Loucy (cell line): ENCODE measurements at regions not wholly inside any gene's neighbourhood (a gene's known extent, or its start where the extent isn't known, plus 50 kb on each side); places are given as distances from the start of the nearest gene placed in this dataset.

Experiments used
- H2AFZ ChIP-seq: fragments of 200-600 bp; sonication (generic); 2 replicates; pipeline ENCODE4 v1.6.0; 2016; ENCODE audit warnings: antibody characterized with exemption, mild to moderate bottlenecking, low read length, moderate library complexity
- H3F3A ChIP-seq: fragments of 200-600 bp; 2 replicates; pipeline ENCODE4 v1.6.0; 2016; ENCODE audit warnings: antibody characterized with exemption, low read depth, mild to moderate bottlenecking
- H3K27me3 ChIP-seq: fragments of 200-600 bp; sonication (generic); 2 replicates; pipeline ENCODE4 v1.6.1; 2014; ENCODE audit warnings: low read length, mild to moderate bottlenecking; ENCODE audit not compliant: insufficient read depth, poor library complexity, severe bottlenecking
- H3K36me3 ChIP-seq: fragments of 200-600 bp; sonication (generic); 2 replicates; pipeline ENCODE4 v1.6.1; 2016; ENCODE audit warnings: low read length; ENCODE audit not compliant: insufficient read depth
- H3K4me1 ChIP-seq: fragments of 200-600 bp; sonication (generic); 2 replicates; pipeline ENCODE4 v1.5.1; 2014; ENCODE audit warnings: low read length, mild to moderate bottlenecking; ENCODE audit not compliant: insufficient read depth, poor library complexity, severe bottlenecking
- H3K4me2 ChIP-seq: fragments of 200-600 bp; sonication (generic); 2 replicates; pipeline ENCODE4 v1.6.0; 2014; ENCODE audit warnings: antibody characterized with exemption, low read length, low read depth, mild to moderate bottlenecking; ENCODE audit not compliant: poor library complexity, severe bottlenecking
- H3K4me3 ChIP-seq: fragments of 200-600 bp; sonication (generic); 2 replicates; pipeline ENCODE4 v1.5.1; 2014; ENCODE audit warnings: low read length, mild to moderate bottlenecking, mixed read lengths; ENCODE audit not compliant: poor library complexity, severe bottlenecking
- H3K79me2 ChIP-seq: fragments of 200-600 bp; sonication (generic); 2 replicates; pipeline ENCODE4 v1.6.1; 2014; ENCODE audit warnings: low read length; ENCODE audit not compliant: insufficient read depth
- H3K9ac ChIP-seq: fragments of 200-600 bp; sonication (generic); 2 replicates; pipeline ENCODE4 v1.6.0; 2014; ENCODE audit warnings: mild to moderate bottlenecking, low read depth, low read length, moderate library complexity; ENCODE audit not compliant: poor library complexity, severe bottlenecking
- H3K9me2 ChIP-seq: fragments of 200-600 bp; sonication (generic); replicated peaks from 2 replicates; pipeline ENCODE4 v1.6.1; 2016; ENCODE audit warnings: low read depth, low read length, mixed read lengths
- H3K9me3 ChIP-seq: fragments of 200-600 bp; sonication (generic); 2 replicates; pipeline ENCODE4 v1.6.1; 2014; ENCODE audit warnings: mild to moderate bottlenecking, antibody characterized with exemption, low read length, low read depth; ENCODE audit not compliant: insufficient read depth
- H4K20me1 ChIP-seq: fragments of 200-600 bp; sonication (generic); 2 replicates; pipeline ENCODE4 v1.6.0; 2014; ENCODE audit warnings: antibody characterized with exemption, low read length, mild to moderate bottlenecking; ENCODE audit not compliant: insufficient read depth, poor library complexity, severe bottlenecking
- EZH2phosphoT487 ChIP-seq: fragments of 200-600 bp; IDR thresholded peaks from 2 replicates; pipeline ENCODE4 v1.6.1; 2018; ENCODE audit warnings: antibody characterized with exemption, mild to moderate bottlenecking, moderate library complexity, borderline replicate concordance
- TF ChIP-seq, protein P1 (sequence below): fragments of 200-600 bp; sonication (generic); conservative IDR thresholded peaks from 2 replicates; pipeline ENCODE4 v1.5.1; 2014; ENCODE audit warnings: mild to moderate bottlenecking, antibody characterized with exemption, low read length

DNA sequence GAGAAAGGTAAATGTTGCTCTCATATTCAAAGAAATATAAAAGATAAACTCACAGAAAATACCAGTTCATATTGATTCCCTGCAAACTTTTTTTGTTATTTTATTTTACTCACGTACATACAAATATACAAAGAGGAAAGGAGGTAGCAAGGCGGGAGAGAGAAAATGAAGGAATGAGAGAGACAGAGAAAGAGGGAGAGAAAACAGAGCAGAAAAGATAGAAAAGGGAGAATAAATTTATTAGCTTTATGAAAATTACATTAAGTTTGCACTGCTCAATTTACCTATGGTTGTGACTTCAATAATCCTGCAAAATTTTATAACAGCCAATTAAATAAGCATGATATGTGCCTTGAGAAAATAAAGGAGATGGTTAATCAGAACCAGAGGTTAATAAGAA is 274.7 kb upstream of the CITED2 start:
- TF ChIP-seq, protein P1, sequence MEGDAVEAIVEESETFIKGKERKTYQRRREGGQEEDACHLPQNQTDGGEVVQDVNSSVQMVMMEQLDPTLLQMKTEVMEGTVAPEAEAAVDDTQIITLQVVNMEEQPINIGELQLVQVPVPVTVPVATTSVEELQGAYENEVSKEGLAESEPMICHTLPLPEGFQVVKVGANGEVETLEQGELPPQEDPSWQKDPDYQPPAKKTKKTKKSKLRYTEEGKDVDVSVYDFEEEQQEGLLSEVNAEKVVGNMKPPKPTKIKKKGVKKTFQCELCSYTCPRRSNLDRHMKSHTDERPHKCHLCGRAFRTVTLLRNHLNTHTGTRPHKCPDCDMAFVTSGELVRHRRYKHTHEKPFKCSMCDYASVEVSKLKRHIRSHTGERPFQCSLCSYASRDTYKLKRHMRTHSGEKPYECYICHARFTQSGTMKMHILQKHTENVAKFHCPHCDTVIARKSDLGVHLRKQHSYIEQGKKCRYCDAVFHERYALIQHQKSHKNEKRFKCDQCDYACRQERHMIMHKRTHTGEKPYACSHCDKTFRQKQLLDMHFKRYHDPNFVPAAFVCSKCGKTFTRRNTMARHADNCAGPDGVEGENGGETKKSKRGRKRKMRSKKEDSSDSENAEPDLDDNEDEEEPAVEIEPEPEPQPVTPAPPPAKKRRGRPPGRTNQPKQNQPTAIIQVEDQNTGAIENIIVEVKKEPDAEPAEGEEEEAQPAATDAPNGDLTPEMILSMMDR: no peak
- no peak for TF ChIP-seq EZH2phosphoT487

DNA sequence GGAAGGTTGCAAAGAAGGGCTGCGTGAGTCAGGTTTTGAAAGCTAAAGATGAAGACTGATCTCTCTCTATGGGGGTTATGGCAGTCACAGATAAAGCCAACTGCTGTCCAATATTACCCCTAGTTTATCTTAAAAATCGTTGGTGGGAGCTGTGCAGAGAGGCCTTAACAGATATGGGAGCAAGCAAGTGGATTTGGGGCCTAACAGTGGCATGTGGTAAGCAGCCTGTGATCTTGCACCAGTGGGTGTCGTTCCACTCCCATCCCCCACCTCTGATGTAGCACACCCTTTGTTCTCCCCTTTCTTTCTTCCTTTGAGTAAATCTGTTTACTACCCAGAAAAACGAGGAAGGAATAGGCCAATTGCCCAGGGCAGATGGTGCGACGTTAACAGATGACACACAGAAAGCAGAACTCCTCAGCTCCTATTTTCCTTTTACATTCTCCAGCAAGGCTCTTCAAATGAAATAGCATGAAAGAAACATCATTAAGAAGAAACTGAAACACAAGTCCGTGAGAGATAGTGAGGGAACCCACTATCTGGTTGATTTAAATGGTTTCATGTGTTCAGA is 274.1 kb upstream of the CITED2 start:
- Histone ChIP-seq H3K27me3 (no peaks in the 10 kb centered on the region), H3K9ac (no peak overlapping the region), H2AFZ (no peak overlapping the region), H3K4me1 (no peaks in the 10 kb centered on the region), H3K36me3 (no peaks in the 10 kb centered on the region), H3K9me2 (no peaks in the 10 kb centered on the region), H3F3A (no peaks in the 10 kb centered on the region), H3K4me2 (no peak overlapping the region), H3K4me3 (no peak overlapping the region), H4K20me1 (no peaks in the 10 kb centered on the region), H3K9me3 (no peaks in the 10 kb centered on the region), H3K79me2 (no peaks in the 10 kb centered on the region)
- TF ChIP-seq, protein P1: no peak
- no peak for TF ChIP-seq EZH2phosphoT487

More for the DNA sequence above, 274.7 kb upstream of the CITED2 start:
- no peak overlapping the region for H3K4me3 ChIP-seq
- H3K4me1 ChIP-seq: no peaks in the 10 kb centered on the region
- no peaks in the 10 kb centered on the region for H3F3A ChIP-seq
- no peaks in the 10 kb centered on the region for H3K27me3 ChIP-seq
- no peaks in the 10 kb centered on the region for H4K20me1 ChIP-seq
- H3K9ac ChIP-seq: no peak overlapping the region
- H2AFZ ChIP-seq: no peak overlapping the region
- H3K4me2 ChIP-seq: no peak overlapping the region
- no peaks in the 10 kb centered on the region for H3K36me3 ChIP-seq
- no peaks in the 10 kb centered on the region for H3K79me2 ChIP-seq
- H3K9me3 ChIP-seq: no peaks in the 10 kb centered on the region
- no peaks in the 10 kb centered on the region for H3K9me2 ChIP-seq

DNA sequence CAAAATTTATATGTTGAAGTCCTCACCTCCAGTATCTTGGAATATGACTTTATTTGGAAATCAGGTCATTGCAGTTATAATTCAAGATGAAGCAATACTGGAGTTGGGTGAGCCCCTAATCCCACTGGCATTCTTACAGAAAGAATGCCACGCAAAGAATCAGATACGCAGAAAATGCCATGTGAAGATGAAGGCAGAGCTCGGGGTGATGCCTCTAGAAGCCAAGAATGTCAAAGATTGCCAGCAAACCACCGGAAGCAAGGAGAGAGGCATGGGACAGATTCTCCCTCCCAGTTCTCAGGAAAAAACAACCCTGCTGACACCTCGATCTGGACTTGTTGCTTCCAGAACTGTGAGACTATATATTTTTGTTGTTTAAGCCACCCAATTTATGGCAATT is 273.4 kb upstream of the CITED2 start:
- no peak overlapping the region for H3K9ac ChIP-seq
- H4K20me1 ChIP-seq: no peaks in the 10 kb centered on the region
- no peak overlapping the region for H3K4me3 ChIP-seq
- H2AFZ ChIP-seq: no peak overlapping the region
- H3K9me2 ChIP-seq: no peaks in the 10 kb centered on the region
- TF ChIP-seq EZH2phosphoT487: no peak
- TF ChIP-seq, protein P1: no peak
- H3K9me3 ChIP-seq: no peaks in the 10 kb centered on the region
- no peak overlapping the region for H3K4me2 ChIP-seq
- no peaks in the 10 kb centered on the region for H3F3A ChIP-seq
- no peaks in the 10 kb centered on the region for H3K79me2 ChIP-seq
- H3K4me1 ChIP-seq: no peaks in the 10 kb centered on the region
- H3K36me3 ChIP-seq: no peaks in the 10 kb centered on the region
- no peaks in the 10 kb centered on the region for H3K27me3 ChIP-seq
